Activated B cell treated with CpG ODN at 0.5 μM for 24 hours (primary cell): ENCODE measurements at regions not wholly inside any gene's neighbourhood (a gene's known extent, or its start where the extent isn't known, plus 50 kb on each side); places are given as distances from the start of the nearest gene placed in this dataset.

Source experiments
- ATAC-seq: fragments of 200-7000 bp; cut with Tn5 transposase; one replicate; pipeline ENCODE4 v1.10.0; 2021; ENCODE audit warnings: low read depth, mild to moderate bottlenecking, moderate library complexity
- CTCF ChIA-PET: fragments of 350-600 bp; sonication (Branson Sonifier 250); formaldehyde crosslinking; loops from one replicate; lab custom pipeline; 2021; ENCODE audit warnings: antibody characterized with exemption; lab: Charles Lee
- POLR2A ChIA-PET: fragments of 350-600 bp; sonication (Branson Sonifier 250); formaldehyde crosslinking; loops from one replicate; lab custom pipeline; 2021; ENCODE audit warnings: antibody characterized with exemption; lab: Charles Lee
- DNase-seq: peaks from one replicate; pipeline ENCODE4 v3.0.0; 2022
- H3K27ac Mint-ChIP-seq: one replicate; pipeline ENCODE4 v1.8.0; 2020; ENCODE audit warnings: mixed read lengths
- H3K27me3 Mint-ChIP-seq: one replicate; pipeline ENCODE4 v1.8.0; 2021; ENCODE audit warnings: mixed read lengths
- H3K36me3 Mint-ChIP-seq: one replicate; pipeline ENCODE4 v1.8.0; 2021; ENCODE audit warnings: low read depth, mixed read lengths
- H3K4me1 Mint-ChIP-seq: one replicate; pipeline ENCODE4 v1.8.0; 2021; ENCODE audit warnings: mixed read lengths
- H3K4me3 Mint-ChIP-seq: one replicate; pipeline ENCODE4 v1.8.0; 2020; ENCODE audit warnings: mild to moderate bottlenecking, mixed read lengths
- H3K9me3 Mint-ChIP-seq: one replicate; pipeline ENCODE4 v1.8.0; 2020; ENCODE audit warnings: mixed read lengths
- intact Hi-C: fragments of 100-400 bp; cut with micrococcal nuclease; formaldehyde crosslinking; loops from one replicate; pipeline ENCODE4 v1.15.1; 2024
- TF ChIP-seq, protein P1 (sequence below): fragments of 200-600 bp; IDR thresholded peaks from one replicate; pipeline ENCODE4 v1.8.0; 2022; ENCODE audit warnings: antibody characterized with exemption, mild to moderate bottlenecking

DNA sequence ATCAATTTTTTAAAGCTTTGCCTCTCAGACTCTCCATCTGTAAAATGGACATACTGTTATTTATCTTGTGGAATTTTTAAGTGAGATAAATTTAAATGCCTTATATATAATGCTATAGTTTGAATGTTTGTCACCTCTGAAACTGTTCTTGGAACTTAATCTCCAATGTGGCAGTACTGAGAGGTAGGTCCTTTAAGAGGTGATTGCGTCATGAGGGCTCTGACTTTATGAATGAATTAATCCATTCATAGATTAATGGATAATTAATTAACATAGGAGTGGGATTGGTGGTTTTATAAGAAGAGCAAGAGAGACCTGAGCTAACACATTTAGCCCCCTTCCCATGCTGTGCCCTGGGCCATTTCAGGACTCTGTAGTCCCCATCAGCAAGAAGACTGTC, 326.3 kb upstream of the TSHZ2 start:
- intact Hi-C loops: no loop called here
- Mint-ChIP-seq H3K36me3 (no peaks in the 10 kb centered on the region), H3K27me3 (no peaks in the 10 kb centered on the region), H3K27ac (no peak overlapping the region), H3K4me1 (no peaks in the 10 kb centered on the region), H3K4me3 (no peak overlapping the region), H3K9me3 (no peaks in the 10 kb centered on the region)
- CTCF ChIA-PET: no interaction called here
- POLR2A ChIA-PET: no interaction called here
- DNase-seq (no peak), ATAC-seq (no peak)
- TF ChIP-seq, protein P1, sequence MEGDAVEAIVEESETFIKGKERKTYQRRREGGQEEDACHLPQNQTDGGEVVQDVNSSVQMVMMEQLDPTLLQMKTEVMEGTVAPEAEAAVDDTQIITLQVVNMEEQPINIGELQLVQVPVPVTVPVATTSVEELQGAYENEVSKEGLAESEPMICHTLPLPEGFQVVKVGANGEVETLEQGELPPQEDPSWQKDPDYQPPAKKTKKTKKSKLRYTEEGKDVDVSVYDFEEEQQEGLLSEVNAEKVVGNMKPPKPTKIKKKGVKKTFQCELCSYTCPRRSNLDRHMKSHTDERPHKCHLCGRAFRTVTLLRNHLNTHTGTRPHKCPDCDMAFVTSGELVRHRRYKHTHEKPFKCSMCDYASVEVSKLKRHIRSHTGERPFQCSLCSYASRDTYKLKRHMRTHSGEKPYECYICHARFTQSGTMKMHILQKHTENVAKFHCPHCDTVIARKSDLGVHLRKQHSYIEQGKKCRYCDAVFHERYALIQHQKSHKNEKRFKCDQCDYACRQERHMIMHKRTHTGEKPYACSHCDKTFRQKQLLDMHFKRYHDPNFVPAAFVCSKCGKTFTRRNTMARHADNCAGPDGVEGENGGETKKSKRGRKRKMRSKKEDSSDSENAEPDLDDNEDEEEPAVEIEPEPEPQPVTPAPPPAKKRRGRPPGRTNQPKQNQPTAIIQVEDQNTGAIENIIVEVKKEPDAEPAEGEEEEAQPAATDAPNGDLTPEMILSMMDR: no peak

DNA sequence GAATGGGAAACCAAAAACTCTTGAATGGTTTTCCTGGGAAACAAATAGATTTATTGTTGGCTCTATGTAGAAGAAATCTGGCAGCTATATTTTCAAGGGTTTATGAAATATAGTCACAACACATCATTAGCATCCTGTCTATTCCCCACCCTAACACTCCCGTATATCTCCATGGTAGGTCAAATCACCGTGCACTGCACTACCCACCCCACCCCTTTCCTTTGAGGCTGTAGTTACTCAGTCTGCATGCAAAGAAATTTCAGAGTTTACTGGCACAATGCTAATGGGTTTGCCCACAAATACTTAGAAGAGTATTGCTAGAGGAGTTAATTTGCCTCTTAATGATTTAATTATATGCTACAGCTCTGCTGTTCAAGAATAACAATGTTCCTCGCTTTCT, 329.1 kb upstream of the TSHZ2 start:
- Mint-ChIP-seq H3K9me3 (no peaks in the 10 kb centered on the region), H3K27me3 (no peaks in the 10 kb centered on the region), H3K36me3 (no peaks in the 10 kb centered on the region), H3K4me1 (no peaks in the 10 kb centered on the region), H3K27ac (no peak overlapping the region), H3K4me3 (no peak overlapping the region)
- DNase-seq: no peak
- TF ChIP-seq, protein P1: no peak
- intact Hi-C loops: no loop called here
- ATAC-seq: no peak
- ChIA-PET CTCF (no interaction called here), POLR2A (no interaction called here)

DNA sequence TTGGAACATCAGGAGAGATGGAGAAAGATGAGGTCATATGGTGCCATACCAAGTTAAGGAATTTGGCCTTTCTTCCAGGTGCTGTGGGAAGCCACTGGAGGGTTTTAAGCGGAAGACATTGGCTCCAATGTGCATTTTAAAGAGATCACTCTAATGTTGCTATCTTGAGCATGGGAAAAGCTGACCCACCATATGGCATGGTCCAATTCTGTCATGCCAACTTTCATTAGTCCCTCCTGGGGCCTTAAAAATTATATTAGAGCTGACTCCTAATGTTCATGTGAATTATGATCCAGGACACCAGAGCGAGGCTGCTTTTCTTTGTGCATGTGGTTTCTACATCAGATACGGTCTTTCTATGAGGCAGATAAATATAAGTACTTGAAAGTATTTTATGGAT, 335.0 kb upstream of the TSHZ2 start:
- ChIA-PET POLR2A (no interaction called here), CTCF (no interaction called here)
- Mint-ChIP-seq H3K36me3 (no peaks in the 10 kb centered on the region), H3K27ac (no peak overlapping the region), H3K27me3 (no peaks in the 10 kb centered on the region), H3K4me1 (no peaks in the 10 kb centered on the region), H3K9me3 (no peaks in the 10 kb centered on the region), H3K4me3 (no peak overlapping the region)
- DNase-seq (no peak), ATAC-seq (no peak)
- intact Hi-C loops: no loop called here
- TF ChIP-seq, protein P1: no peak

DNA sequence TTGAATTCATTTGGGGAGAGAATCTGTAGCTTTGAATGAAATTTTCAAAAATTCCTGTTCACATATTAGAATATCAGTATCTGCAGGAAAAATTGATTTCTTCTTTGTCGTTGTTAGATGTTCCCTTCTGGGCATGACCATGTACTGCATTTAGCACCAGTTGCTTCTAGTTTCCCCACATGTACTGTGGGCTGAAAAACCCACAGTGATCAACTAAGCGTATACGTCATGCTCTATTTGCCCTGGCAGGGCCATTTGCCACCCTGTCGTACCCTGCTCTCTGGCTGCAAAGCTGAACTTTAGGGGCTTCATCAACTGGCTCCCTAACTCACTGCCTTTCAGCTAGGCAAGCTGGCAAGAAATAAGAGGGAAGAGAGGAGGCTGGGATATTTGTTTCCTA, 340.7 kb upstream of the TSHZ2 start:
- peaks cover 2% of the 10 kb centered on the region for H3K27me3 Mint-ChIP-seq

DNA sequence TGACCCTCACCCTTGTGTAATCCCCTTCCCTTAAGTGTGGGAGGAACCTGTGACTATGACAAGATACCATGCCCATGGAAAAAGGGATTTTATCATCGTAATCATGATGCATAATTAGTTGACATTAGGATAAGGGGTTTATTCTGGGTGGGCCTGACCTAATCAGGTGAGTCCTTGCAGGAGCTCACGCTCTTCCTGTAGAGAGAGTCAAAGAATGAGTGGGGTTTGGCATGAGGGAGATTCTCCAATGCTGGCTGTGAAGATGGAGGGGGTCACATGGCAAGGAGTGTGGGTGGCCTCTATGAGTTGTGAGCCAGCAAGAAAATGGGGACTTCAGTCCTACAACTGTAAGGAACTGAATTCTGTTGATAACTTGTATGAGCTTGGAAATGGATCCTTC, 342.0 kb upstream of the TSHZ2 start:
- POLR2A ChIA-PET: no interaction called here
- CTCF ChIA-PET: no interaction called here

More for the DNA sequence above, 340.7 kb upstream of the TSHZ2 start:
- TF ChIP-seq, protein P1: no peak
- ATAC-seq (no peak), DNase-seq (no peak)
- H3K27ac Mint-ChIP-seq: no peak overlapping the region
- intact Hi-C loops: no loop called here
- H3K4me3 Mint-ChIP-seq: no peak overlapping the region
- H3K36me3 Mint-ChIP-seq: no peaks in the 10 kb centered on the region
- ChIA-PET CTCF (no interaction called here), POLR2A (no interaction called here)
- H3K4me1 Mint-ChIP-seq: no peaks in the 10 kb centered on the region
- H3K9me3 Mint-ChIP-seq: peaks cover 9% of the 10 kb centered on the region

More for the DNA sequence above, 342.0 kb upstream of the TSHZ2 start:
- H3K4me3 Mint-ChIP-seq: no peak overlapping the region
- TF ChIP-seq, protein P1: no peak
- no peaks in the 10 kb centered on the region for H3K4me1 Mint-ChIP-seq
- intact Hi-C loops: no loop called here
- H3K27ac Mint-ChIP-seq: no peak overlapping the region
- H3K27me3 Mint-ChIP-seq: peaks cover 2% of the 10 kb centered on the region
- peaks cover 9% of the 10 kb centered on the region for H3K9me3 Mint-ChIP-seq
- no peak for DNase-seq
- no peak for ATAC-seq
- no peaks in the 10 kb centered on the region for H3K36me3 Mint-ChIP-seq
